K562 (cell line): ENCODE measurements at regions not wholly inside any gene's neighbourhood (a gene's known extent, or its start where the extent isn't known, plus 50 kb on each side); places are given as distances from the start of the nearest gene placed in this dataset.

ENCODE experiments used
- ATAC-seq: fragments of 200-7000 bp; cut with Tn5 transposase; 3 replicates; pipeline ENCODE4 v1.9.1; 2020; ENCODE audit warnings: moderate library complexity
- BruUV-seq: library from RNA; stranded (reverse); fragments of 400-500 nt; replicated peaks from 2 replicates; lab custom pipeline; 2021; lab: Mats Ljungman, UMichigan
- CTCF ChIA-PET: fragments of 300-600 bp; formaldehyde crosslinking; extraction: SDS; loops from one replicate; lab custom pipeline; 2021; ENCODE audit warnings: low intra/inter-chr PET ratio; lab: Yijun Ruan, JAX
- POLR2A ChIA-PET: fragments of 300-600, 350-650 bp; sonication (Branson Sonifier 250); formaldehyde crosslinking; extraction: SDS; loops from one replicate; lab custom pipeline; 2021; ENCODE audit warnings: antibody characterized with exemption, inconsistent platforms; lab: Yijun Ruan, JAX
- DNase-seq, 4 experiments: peaks; one replicate each; pipeline versions ENCODE4 v3.0.0 to v3.0.0-alpha.2; 2011 to 2018; ENCODE audit warnings: low spot score in 3 of 4, mixed read lengths in 3 of 4; ENCODE audit errors: extremely low read depth in 1 of 4
- FAIRE-seq: peaks from 2 replicates; lab custom pipeline; 2011; peaks lifted over from hg19 to GRCh38; lab: Jason Lieb, UNC
- H2AFZ ChIP-seq: 2 replicates; pipeline ENCODE4 v1.6.0; 2011; ENCODE audit warnings: low read depth, low read length, control low read depth, inconsistent platforms
- H3K27ac ChIP-seq: fragments of 200-600 bp; 3 replicates; pipeline ENCODE4 v1.8.0; 2011; ENCODE audit warnings: low read depth, mild to moderate bottlenecking, control low read depth, inconsistent platforms, low read length, moderate library complexity, mixed read lengths; ENCODE audit errors: extremely low read depth
- H3K27me3 ChIP-seq, 2 experiments: fragments of 300-600 bp in 1 of 2; 2 replicates in 1 of 2; 3 replicates in 1 of 2; pipeline versions ENCODE4 v1.6.0 to v1.8.0; 2011; ENCODE audit warnings: inconsistent platforms in 2 of 2, low read length in 2 of 2, mild to moderate bottlenecking in 1 of 2, mixed read lengths in 1 of 2, moderate library complexity in 1 of 2; ENCODE audit not compliant: control insufficient read depth in 2 of 2, insufficient read depth in 2 of 2
- H3K36me3 ChIP-seq: fragments of 300-600 bp; 3 replicates; pipeline ENCODE4 v1.8.0; 2011; ENCODE audit warnings: mild to moderate bottlenecking, low read length, inconsistent platforms; ENCODE audit not compliant: control insufficient read depth, insufficient read depth
- H3K4me1 ChIP-seq, 2 experiments: fragments of 200-600 bp in 1 of 2; replicated peaks in 1 of 2; 2 replicates in 1 of 2; 3 replicates in 1 of 2; pipeline versions ENCODE4 v1.5.1 to v1.8.0; 2011; ENCODE audit warnings: inconsistent platforms in 2 of 2, low read length in 2 of 2, mild to moderate bottlenecking in 1 of 2, mixed read lengths in 1 of 2, moderate library complexity in 1 of 2; ENCODE audit not compliant: control insufficient read depth in 2 of 2, insufficient read depth in 2 of 2
- H3K4me2 ChIP-seq: 2 replicates; pipeline ENCODE4 v1.6.1; 2011; ENCODE audit warnings: low read length, control low read depth, inconsistent platforms, mixed read lengths; ENCODE audit not compliant: insufficient read depth
- H3K4me3 ChIP-seq: fragments of 200-600 bp; sonication (generic), shearing (Covaris generic); 2 replicates; pipeline ENCODE4 v1.5.1; 2016; ENCODE audit warnings: control low read depth, inconsistent platforms
- H3K79me2 ChIP-seq: fragments of 200-600 bp; 3 replicates; pipeline ENCODE4 v1.8.0; 2011; ENCODE audit warnings: low read length, inconsistent platforms; ENCODE audit not compliant: control insufficient read depth, insufficient read depth
- H3K9ac ChIP-seq, 2 experiments: 2 replicates each; pipeline versions ENCODE4 v1.6.0 to v1.6.1; 2011; ENCODE audit warnings: low read depth in 2 of 2, low read length in 2 of 2, control low read depth in 1 of 2, inconsistent platforms in 1 of 2, mild to moderate bottlenecking in 1 of 2, mixed read lengths in 1 of 2; ENCODE audit not compliant: insufficient read depth in 1 of 2
- H3K9me1 ChIP-seq: one replicate; pipeline ENCODE4 v1.6.0; 2011; ENCODE audit warnings: inconsistent platforms, mild to moderate bottlenecking, low read length, moderate library complexity; ENCODE audit not compliant: control insufficient read depth, insufficient read depth
- H3K9me3 ChIP-seq: replicated peaks from 2 replicates; pipeline ENCODE4 v1.5.1; 2011; ENCODE audit warnings: low read depth, low read length, inconsistent platforms; ENCODE audit not compliant: control insufficient read depth, insufficient read depth
- H4K20me1 ChIP-seq: replicated peaks from 2 replicates; pipeline ENCODE4 v1.6.1; 2011; ENCODE audit warnings: low read length, inconsistent platforms, mixed read lengths; ENCODE audit not compliant: control insufficient read depth, insufficient read depth
- HNRNPUL1 ChIP-seq: fragments of 200-400 bp; formaldehyde crosslinking; IDR thresholded peaks from 2 replicates; pipeline ENCODE4 v1.6.1; 2017; ENCODE audit warnings: low read length
- NFE2L1 ChIP-seq: fragments of 450-650 bp; IDR thresholded peaks from 2 replicates; pipeline ENCODE4 v1.6.1; 2016; ENCODE audit warnings: missing genetic modification characterization, low read depth, mild to moderate bottlenecking, missing compliant biosample characterization, moderate library complexity, borderline replicate concordance
- PATZ1 ChIP-seq: fragments of 250-450 bp; sonication (Bioruptor Pico); IDR thresholded peaks from 2 replicates; pipeline ENCODE4 v1.5.0; 2020; ENCODE audit warnings: mild to moderate bottlenecking, borderline replicate concordance
- XRCC4 ChIP-seq: IDR thresholded peaks from one replicate; pipeline ENCODE4 v1.6.1; 2011; ENCODE audit not compliant: insufficient read depth, insufficient read length; ENCODE audit errors: extremely low read depth
- ZBTB5 ChIP-seq: fragments of 450-650 bp; IDR thresholded peaks from 2 replicates; pipeline ENCODE4 v1.6.1; 2017; ENCODE audit warnings: antibody characterized with exemption
- ZEB2 ChIP-seq: fragments of 450-650 bp; IDR thresholded peaks from 2 replicates; pipeline ENCODE4 v1.6.1; 2016
- ZNF436 ChIP-seq: fragments of 250-450, 450-650 bp; sonication (Bioruptor Pico); formaldehyde crosslinking; IDR thresholded peaks from 2 replicates; pipeline ENCODE4 v1.7.0; 2020; ENCODE audit warnings: mild to moderate bottlenecking
- WGBS: fragments of 100-300 bp; shearing (Covaris generic); methylation state at CpG from one replicate; pipeline ENCODE4 v1.1.6; 2016; ENCODE audit warnings: low coverage, mixed read lengths; ENCODE audit not compliant: insufficient coverage; ENCODE audit errors: missing lambda C conversion rate; 5-methylcytosine and 5-hydroxymethylcytosine counted together
- in situ Hi-C: fragments of 300-500 bp; cut with MboI; formaldehyde crosslinking; loops from 4 replicates; pipeline ENCODE4 v1.15.0; 2018; ENCODE audit warnings: inconsistent platforms, mixed read lengths
- intact Hi-C: fragments of 100-400 bp; cut with micrococcal nuclease; formaldehyde crosslinking; loops from 2 replicates; pipeline ENCODE4 v1.14.2; 2022
- TF ChIP-seq, protein P1 (sequence below): fragments of 250-450 bp; sonication (Bioruptor Pico); IDR thresholded peaks from 2 replicates; pipeline ENCODE4 v1.8.0; 2021; ENCODE audit warnings: moderate library complexity, mild to moderate bottlenecking, inconsistent platforms
- TF ChIP-seq, protein P2 (sequence below): fragments of 250-450 bp; sonication (Bioruptor Pico); IDR thresholded peaks from 2 replicates; pipeline ENCODE4 v1.8.0; 2022; ENCODE audit warnings: moderate library complexity, mild to moderate bottlenecking, inconsistent platforms

DNA sequence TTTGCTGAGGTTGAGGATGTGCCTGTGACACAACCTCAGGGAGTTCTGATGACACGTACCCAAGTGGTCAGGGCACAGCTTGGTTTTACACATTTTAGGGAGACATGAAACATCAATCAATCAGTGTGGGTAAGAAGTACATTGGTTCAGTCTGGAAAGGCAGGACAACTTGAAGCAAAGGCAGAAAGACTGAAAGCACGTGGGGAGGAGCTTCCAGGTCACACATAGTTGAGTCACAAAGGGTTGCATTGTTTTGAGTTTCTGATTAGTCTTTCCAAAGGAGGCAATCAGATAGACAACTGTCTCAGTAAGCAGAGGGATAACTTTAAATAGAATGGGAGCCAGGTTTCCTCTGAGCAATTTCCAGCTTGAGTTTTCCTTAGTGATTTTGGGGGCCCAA, 1910.0 kb upstream of the AGA start:
- Histone ChIP-seq H3K9ac (no peak overlapping the region), H3K4me2 (no peak overlapping the region), H3K9me3 (no peaks in the 10 kb centered on the region), H2AFZ (no peak overlapping the region), H3K79me2 (no peaks in the 10 kb centered on the region), H3K36me3 (no peaks in the 10 kb centered on the region), H3K27ac (no peak overlapping the region)
- DNase-seq: no peak
- 0% methylated on average over 2 of the region's 2 CpGs for WGBS
- FAIRE-seq: no peak
- no peak for ATAC-seq
- no peak for TF ChIP-seq PATZ1 (CRISPR knock-in tag)
- TF ChIP-seq NFE2L1 (tag): no peak
- no peak for TF ChIP-seq HNRNPUL1
- TF ChIP-seq, all 486 proteins: peak for 0
- no peaks in the 10 kb centered on the region for H3K4me1 ChIP-seq
- ChIA-PET CTCF (no interaction called here), POLR2A (no interaction called here)
- H3K9me1 ChIP-seq: no peaks in the 10 kb centered on the region
- no peaks in the 10 kb centered on the region for H4K20me1 ChIP-seq
- no peaks in the 10 kb centered on the region for H3K27me3 ChIP-seq
- in situ Hi-C loops: no loop called here
- intact Hi-C loops: no loop called here
- BruUV-seq: no TSS peak
- no peak overlapping the region for H3K4me3 ChIP-seq

- Histone ChIP-seq H3K4me1 (no peaks in the 10 kb centered on the region), H3K79me2 (no peaks in the 10 kb centered on the region), H3K27ac (no peak overlapping the region), H3K27me3 (no peaks in the 10 kb centered on the region), H3K9me1 (no peaks in the 10 kb centered on the region), H3K9me3 (no peaks in the 10 kb centered on the region), H3K36me3 (no peaks in the 10 kb centered on the region), H2AFZ (no peak overlapping the region), H4K20me1 (no peaks in the 10 kb centered on the region), H3K4me3 (no peak overlapping the region), H3K4me2 (no peak overlapping the region), H3K9ac (no peak overlapping the region)
- intact Hi-C loops (no loop called here), in situ Hi-C loops (no loop called here)
- no TSS peak for BruUV-seq
- ATAC-seq (no peak), DNase-seq (no peak), FAIRE-seq (no peak)
- 7% methylated on average over 3 of the region's 3 CpGs for WGBS
- ChIA-PET CTCF (no interaction called here), POLR2A (no interaction called here)
- TF ChIP-seq, protein P1, sequence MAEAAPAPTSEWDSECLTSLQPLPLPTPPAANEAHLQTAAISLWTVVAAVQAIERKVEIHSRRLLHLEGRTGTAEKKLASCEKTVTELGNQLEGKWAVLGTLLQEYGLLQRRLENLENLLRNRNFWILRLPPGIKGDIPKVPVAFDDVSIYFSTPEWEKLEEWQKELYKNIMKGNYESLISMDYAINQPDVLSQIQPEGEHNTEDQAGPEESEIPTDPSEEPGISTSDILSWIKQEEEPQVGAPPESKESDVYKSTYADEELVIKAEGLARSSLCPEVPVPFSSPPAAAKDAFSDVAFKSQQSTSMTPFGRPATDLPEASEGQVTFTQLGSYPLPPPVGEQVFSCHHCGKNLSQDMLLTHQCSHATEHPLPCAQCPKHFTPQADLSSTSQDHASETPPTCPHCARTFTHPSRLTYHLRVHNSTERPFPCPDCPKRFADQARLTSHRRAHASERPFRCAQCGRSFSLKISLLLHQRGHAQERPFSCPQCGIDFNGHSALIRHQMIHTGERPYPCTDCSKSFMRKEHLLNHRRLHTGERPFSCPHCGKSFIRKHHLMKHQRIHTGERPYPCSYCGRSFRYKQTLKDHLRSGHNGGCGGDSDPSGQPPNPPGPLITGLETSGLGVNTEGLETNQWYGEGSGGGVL (CRISPR knock-in tag): no peak
- TF ChIP-seq, protein P2, sequence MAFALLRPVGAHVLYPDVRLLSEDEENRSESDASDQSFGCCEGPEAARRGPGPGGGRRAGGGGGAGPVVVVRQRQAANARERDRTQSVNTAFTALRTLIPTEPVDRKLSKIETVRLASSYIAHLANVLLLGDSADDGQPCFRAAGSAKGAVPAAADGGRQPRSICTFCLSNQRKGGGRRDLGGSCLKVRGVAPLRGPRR (CRISPR knock-in tag): no peak
- TF ChIP-seq ZBTB5 (no peak), XRCC4 (no peak), ZNF436 (CRISPR knock-in tag) (no peak), ZEB2 (no peak)
Observed at GRCh38 chr4:179353786-179354185, 1911.5 kb upstream of the AGA start.
